Testis (tissue), 2 donors: ENCODE measurements at regions not wholly inside any gene's neighbourhood (a gene's known extent, or its start where the extent isn't known, plus 50 kb on each side); places are given as distances from the start of the nearest gene placed in this dataset.

Experiments used
- CTCF ChIP-seq, 3 experiments: fragments of 450-650 bp in 2 of 3; fragments of 200-600 bp in 1 of 3; sonication (generic) in 1 of 3; IDR thresholded peaks; one replicate each; pipeline ENCODE4 v1.5.1; 2016 to 2019; ENCODE audit warnings: antibody characterized with exemption in 3 of 3, mild to moderate bottlenecking in 2 of 3, moderate library complexity in 1 of 3
- POLR2A ChIP-seq: fragments of 450-650 bp; IDR thresholded peaks from one replicate; pipeline ENCODE4 v1.6.1; 2017; ENCODE audit warnings: antibody characterized with exemption, mild to moderate bottlenecking, moderate library complexity

DNA sequence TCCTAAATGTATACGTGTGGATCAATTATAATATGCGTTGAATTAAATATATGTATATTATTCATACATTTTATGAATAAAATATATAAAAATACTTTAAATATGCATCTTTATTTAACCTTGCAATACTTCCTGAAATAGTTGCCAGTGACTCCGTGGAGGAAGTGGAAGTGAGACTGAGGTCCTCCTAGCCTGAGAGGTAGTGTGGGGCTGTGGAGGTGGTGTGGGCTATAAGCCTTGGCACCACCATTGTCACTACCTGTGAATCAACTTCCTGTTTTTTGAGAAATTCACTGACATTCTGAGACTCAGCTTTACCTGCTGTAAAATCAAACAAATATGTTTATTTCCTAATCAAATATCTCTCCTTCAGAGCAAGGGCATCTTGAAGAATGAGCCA lies 514.2 kb downstream of the VRK1 start:
- no peak for TF ChIP-seq CTCF (IDR thresholded peaks at IDR 0.05)
- TF ChIP-seq POLR2A: no peak
